IPS-NIHi7 (cell line): ENCODE measurements at regions not wholly inside any gene's neighbourhood (a gene's known extent, or its start where the extent isn't known, plus 50 kb on each side); places are given as distances from the start of the nearest gene placed in this dataset.

Experiments used
- DNase-seq: peaks from one replicate; pipeline ENCODE4 v3.0.0; 2012; ENCODE audit warnings: mixed read lengths; ENCODE audit errors: extremely low spot score

- DNase-seq = no peak
Observed at GRCh38 chr9:126017758-126018157, 270.6 kb downstream of the PBX3 start.

- no peak for DNase-seq
Observed at GRCh38 chr9:126020836-126021235, 273.7 kb downstream of the PBX3 start.

- no peak for DNase-seq
Observed at GRCh38 chr9:126023962-126024361, 276.8 kb downstream of the PBX3 start.

GRCh38 chr9:126024581-126025230 is 277.5 kb downstream of the PBX3 start:
- DNase-seq = no peak

GRCh38 chr9:126025991-126026390 is 278.8 kb downstream of the PBX3 start:
- DNase-seq = no peak

GRCh38 chr9:126027566-126027965 is 280.4 kb downstream of the PBX3 start:
- no peak for DNase-seq

- DNase-seq = no peak
Observed at GRCh38 chr9:126028746-126029145, 281.6 kb downstream of the PBX3 start.

- DNase-seq = no peak
Observed at GRCh38 chr9:126030716-126031115, 283.5 kb downstream of the PBX3 start.

GRCh38 chr9:126031116-126031515 is 283.9 kb downstream of the PBX3 start:
- DNase-seq = no peak

GRCh38 chr9:126032135-126032534 is 285.0 kb downstream of the PBX3 start:
- no peak for DNase-seq

- no peak for DNase-seq
Observed at GRCh38 chr9:126033318-126033717, 286.1 kb downstream of the PBX3 start.

GRCh38 chr9:126033956-126034355 is 286.8 kb downstream of the PBX3 start:
- DNase-seq = no peak

GRCh38 chr9:126036881-126037291 is 289.7 kb downstream of the PBX3 start:
- DNase-seq = no peak

GRCh38 chr9:126038790-126039189 is 287.8 kb upstream of the MVB12B start:
- no peak for DNase-seq

GRCh38 chr9:126043681-126044080 is 282.9 kb upstream of the MVB12B start:
- no peak for DNase-seq

GRCh38 chr9:126049088-126049487 is 277.5 kb upstream of the MVB12B start:
- DNase-seq = no peak

GRCh38 chr9:126049896-126050604 is 276.6 kb upstream of the MVB12B start:
- no peak for DNase-seq

GRCh38 chr9:126050605-126050990 is 276.0 kb upstream of the MVB12B start:
- no peak for DNase-seq

GRCh38 chr9:126051446-126052130 is 275.0 kb upstream of the MVB12B start:
- no peak for DNase-seq

GRCh38 chr9:126052791-126053190 is 273.8 kb upstream of the MVB12B start:
- DNase-seq = no peak

- no peak for DNase-seq
Observed at GRCh38 chr9:126053913-126054312, 272.7 kb upstream of the MVB12B start.

- no peak for DNase-seq
Observed at GRCh38 chr9:126055381-126055985, 271.1 kb upstream of the MVB12B start.
